ENCODE measurements at regions not wholly inside any gene's neighbourhood (a gene's known extent, or its start where the extent isn't known, plus 50 kb on each side); places are given as distances from the start of the nearest gene placed in this dataset.

- TF ChIP-seq, protein P1, sequence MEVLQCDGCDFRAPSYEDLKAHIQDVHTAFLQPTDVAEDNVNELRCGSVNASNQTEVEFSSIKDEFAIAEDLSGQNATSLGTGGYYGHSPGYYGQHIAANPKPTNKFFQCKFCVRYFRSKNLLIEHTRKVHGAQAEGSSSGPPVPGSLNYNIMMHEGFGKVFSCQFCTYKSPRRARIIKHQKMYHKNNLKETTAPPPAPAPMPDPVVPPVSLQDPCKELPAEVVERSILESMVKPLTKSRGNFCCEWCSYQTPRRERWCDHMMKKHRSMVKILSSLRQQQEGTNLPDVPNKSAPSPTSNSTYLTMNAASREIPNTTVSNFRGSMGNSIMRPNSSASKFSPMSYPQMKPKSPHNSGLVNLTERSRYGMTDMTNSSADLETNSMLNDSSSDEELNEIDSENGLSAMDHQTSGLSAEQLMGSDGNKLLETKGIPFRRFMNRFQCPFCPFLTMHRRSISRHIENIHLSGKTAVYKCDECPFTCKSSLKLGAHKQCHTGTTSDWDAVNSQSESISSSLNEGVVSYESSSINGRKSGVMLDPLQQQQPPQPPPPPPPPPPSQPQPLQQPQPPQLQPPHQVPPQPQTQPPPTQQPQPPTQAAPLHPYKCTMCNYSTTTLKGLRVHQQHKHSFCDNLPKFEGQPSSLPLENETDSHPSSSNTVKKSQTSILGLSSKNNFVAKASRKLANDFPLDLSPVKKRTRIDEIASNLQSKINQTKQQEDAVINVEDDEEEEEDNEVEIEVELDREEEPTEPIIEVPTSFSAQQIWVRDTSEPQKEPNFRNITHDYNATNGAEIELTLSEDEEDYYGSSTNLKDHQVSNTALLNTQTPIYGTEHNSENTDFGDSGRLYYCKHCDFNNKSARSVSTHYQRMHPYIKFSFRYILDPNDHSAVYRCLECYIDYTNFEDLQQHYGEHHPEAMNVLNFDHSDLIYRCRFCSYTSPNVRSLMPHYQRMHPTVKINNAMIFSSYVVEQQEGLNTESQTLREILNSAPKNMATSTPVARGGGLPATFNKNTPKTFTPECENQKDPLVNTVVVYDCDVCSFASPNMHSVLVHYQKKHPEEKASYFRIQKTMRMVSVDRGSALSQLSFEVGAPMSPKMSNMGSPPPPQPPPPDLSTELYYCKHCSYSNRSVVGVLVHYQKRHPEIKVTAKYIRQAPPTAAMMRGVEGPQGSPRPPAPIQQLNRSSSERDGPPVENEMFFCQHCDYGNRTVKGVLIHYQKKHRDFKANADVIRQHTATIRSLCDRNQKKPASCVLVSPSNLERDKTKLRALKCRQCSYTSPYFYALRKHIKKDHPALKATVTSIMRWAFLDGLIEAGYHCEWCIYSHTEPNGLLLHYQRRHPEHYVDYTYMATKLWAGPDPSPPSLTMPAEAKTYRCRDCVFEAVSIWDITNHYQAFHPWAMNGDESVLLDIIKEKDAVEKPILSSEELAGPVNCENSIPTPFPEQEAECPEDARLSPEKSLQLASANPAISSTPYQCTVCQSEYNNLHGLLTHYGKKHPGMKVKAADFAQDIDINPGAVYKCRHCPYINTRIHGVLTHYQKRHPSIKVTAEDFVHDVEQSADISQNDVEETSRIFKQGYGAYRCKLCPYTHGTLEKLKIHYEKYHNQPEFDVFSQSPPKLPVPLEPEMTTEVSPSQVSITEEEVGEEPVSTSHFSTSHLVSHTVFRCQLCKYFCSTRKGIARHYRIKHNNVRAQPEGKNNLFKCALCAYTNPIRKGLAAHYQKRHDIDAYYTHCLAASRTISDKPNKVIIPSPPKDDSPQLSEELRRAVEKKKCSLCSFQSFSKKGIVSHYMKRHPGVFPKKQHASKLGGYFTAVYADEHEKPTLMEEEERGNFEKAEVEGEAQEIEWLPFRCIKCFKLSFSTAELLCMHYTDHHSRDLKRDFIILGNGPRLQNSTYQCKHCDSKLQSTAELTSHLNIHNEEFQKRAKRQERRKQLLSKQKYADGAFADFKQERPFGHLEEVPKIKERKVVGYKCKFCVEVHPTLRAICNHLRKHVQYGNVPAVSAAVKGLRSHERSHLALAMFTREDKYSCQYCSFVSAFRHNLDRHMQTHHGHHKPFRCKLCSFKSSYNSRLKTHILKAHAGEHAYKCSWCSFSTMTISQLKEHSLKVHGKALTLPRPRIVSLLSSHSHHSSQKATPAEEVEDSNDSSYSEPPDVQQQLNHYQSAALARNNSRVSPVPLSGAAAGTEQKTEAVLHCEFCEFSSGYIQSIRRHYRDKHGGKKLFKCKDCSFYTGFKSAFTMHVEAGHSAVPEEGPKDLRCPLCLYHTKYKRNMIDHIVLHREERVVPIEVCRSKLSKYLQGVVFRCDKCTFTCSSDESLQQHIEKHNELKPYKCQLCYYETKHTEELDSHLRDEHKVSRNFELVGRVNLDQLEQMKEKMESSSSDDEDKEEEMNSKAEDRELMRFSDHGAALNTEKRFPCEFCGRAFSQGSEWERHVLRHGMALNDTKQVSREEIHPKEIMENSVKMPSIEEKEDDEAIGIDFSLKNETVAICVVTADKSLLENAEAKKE (CRISPR knock-in tag; IDR thresholded peaks at IDR 0.05): no peak
These were observed 295.2 kb downstream of the NDUFA10 start (continued) for GRCh38 chr2:239729681-239730566.

- H3K4me3 ChIP-seq: no peak overlapping the region
- H3K36me3 Mint-ChIP-seq (ENCODE audit: low read depth): no peaks in the 10 kb centered on the region
- H3K4me1 ChIP-seq (ENCODE audit: insufficient read depth): no peaks in the 10 kb centered on the region
- no peak overlapping the region for H3K27ac Mint-ChIP-seq
- H3K79me2 ChIP-seq (replicated peaks; ENCODE audit: insufficient read depth): no peaks in the 10 kb centered on the region
- no peaks in the 10 kb centered on the region; the same call in 2 of the 3 replicates for H3K9me3 Mint-ChIP-seq
- H3K4me3 Mint-ChIP-seq: no peak overlapping the region
- peaks cover 3% of the 10 kb centered on the region; the same call in 2 of the 3 replicates for H3K4me1 Mint-ChIP-seq
- no peak for DNase-seq (ENCODE audit: low spot score)
- H4K20me1 ChIP-seq (replicated peaks; ENCODE audit: insufficient read depth): no peaks in the 10 kb centered on the region
- H3K27me3 ChIP-seq (ENCODE audit: insufficient read depth): no peaks in the 10 kb centered on the region
- no peak overlapping the region for H2AFZ ChIP-seq
- H3K4me2 ChIP-seq: no peak overlapping the region
- H3K27me3 Mint-ChIP-seq (ENCODE audit: insufficient read depth, low read depth, poor library complexity): peaks cover 4% of the 10 kb centered on the region
- no peaks in the 10 kb centered on the region for H3K36me3 ChIP-seq (ENCODE audit: insufficient read depth)
- no peaks in the 10 kb centered on the region for H3F3A ChIP-seq (replicated peaks; ENCODE audit: low read depth)
- no peak for ATAC-seq
- no peak overlapping the region for H3K27ac ChIP-seq (ENCODE audit: low read depth)
- H3K9me2 ChIP-seq (ENCODE audit: insufficient read depth): no peaks in the 10 kb centered on the region
- TF ChIP-seq ZNF331 (CRISPR knock-in tag; IDR thresholded peaks at IDR 0.05; ENCODE audit: low read depth) (no peak), NANOG (IDR thresholded peaks at IDR 0.05; ENCODE audit: borderline replicate concordance) (no peak), ZNF114 (CRISPR knock-in tag; IDR thresholded peaks at IDR 0.05) (no peak)
- TF ChIP-seq, protein P1 (CRISPR knock-in tag; IDR thresholded peaks at IDR 0.05): no peak
These were observed 296.0 kb downstream of the NDUFA10 start for GRCh38 chr2:239729151-239729550.
